AG04449 (cell line): ENCODE measurements at regions not wholly inside any gene's neighbourhood (a gene's known extent, or its start where the extent isn't known, plus 50 kb on each side); places are given as distances from the start of the nearest gene placed in this dataset.

Experiments used
- CTCF ChIA-PET: fragments of 350-600 bp; formaldehyde crosslinking; extraction: SDS; loops from one replicate; lab custom pipeline; 2021; ENCODE audit warnings: antibody characterized with exemption; lab: Yijun Ruan, JAX
- POLR2A ChIA-PET: fragments of 400-600, 350-600 bp; formaldehyde crosslinking; extraction: SDS; loops from one replicate; lab custom pipeline; 2020; ENCODE audit warnings: antibody characterized with exemption, inconsistent platforms; lab: Yijun Ruan, JAX
- DNase-seq: peaks from one replicate; pipeline ENCODE4 v3.0.0-alpha.2; 2010; ENCODE audit warnings: low read depth, low spot score
- H3K4me3 ChIP-seq: 2 replicates; pipeline ENCODE4 v1.5.1; 2011; ENCODE audit warnings: low read depth, mild to moderate bottlenecking, control low read depth, low read length
- CTCF ChIP-seq: IDR thresholded peaks from one replicate; pipeline ENCODE4 v1.5.1; 2011; ENCODE audit warnings: mild to moderate bottlenecking, moderate library complexity, low read length, control low read depth, inconsistent platforms; ENCODE audit not compliant: insufficient read depth; ENCODE audit errors: missing control alignments

GRCh38 chr6:134529305-134529704 lies 211.4 kb upstream of the SGK1 start:
- H3K4me3 ChIP-seq = no peak overlapping the region
- TF ChIP-seq CTCF = no peak
- no peak for DNase-seq
- CTCF ChIA-PET = no interaction called here
- POLR2A ChIA-PET = no interaction called here

- ChIA-PET CTCF (interaction anchor here (1.2 to 2.4 kb wide), 4 partner anchors 14 to 350 kb away, joined by 3 to 5 read pairs (median 4); no protein-coding TSS in a partner anchor), POLR2A (no interaction called here)
These were observed 209.3 kb upstream of the SGK1 start for GRCh38 chr6:134527108-134527787.

GRCh38 chr6:134525190-134525868 lies 207.4 kb upstream of the SGK1 start:
- CTCF ChIA-PET = no interaction called here
- TF ChIP-seq CTCF = no peak
- no peak overlapping the region for H3K4me3 ChIP-seq
- no peak for DNase-seq
- POLR2A ChIA-PET = no interaction called here

More at GRCh38 chr6:134527108-134527787, 209.3 kb upstream of the SGK1 start:
- TF ChIP-seq CTCF = no peak
- DNase-seq = no peak
- H3K4me3 ChIP-seq = no peak overlapping the region

GRCh38 chr6:134523903-134524650 lies 206.2 kb upstream of the SGK1 start:
- no peak overlapping the region for H3K4me3 ChIP-seq
- ChIA-PET POLR2A (no interaction called here), CTCF (interaction anchor here (1.4 kb wide), 1 partner anchor 11 kb away, joined by 6 read pairs; no protein-coding TSS in a partner anchor)
- TF ChIP-seq CTCF = no peak
- no peak for DNase-seq

GRCh38 chr6:134523051-134523450 lies 205.1 kb upstream of the SGK1 start:
- H3K4me3 ChIP-seq = no peak overlapping the region
- ChIA-PET POLR2A (no interaction called here), CTCF (interaction anchor here (1.4 to 1.5 kb wide), 2 partner anchors 9 to 10 kb away, joined by 4 to 6 read pairs; no protein-coding TSS in a partner anchor)
- no peak for DNase-seq
- TF ChIP-seq CTCF = no peak

GRCh38 chr6:134521116-134521501 lies 203.2 kb upstream of the SGK1 start:
- H3K4me3 ChIP-seq = no peak overlapping the region
- TF ChIP-seq CTCF = no peak
- ChIA-PET POLR2A (no interaction called here), CTCF (no interaction called here)
- no peak for DNase-seq
